WTC11 (cell line): ENCODE measurements at regions not wholly inside any gene's neighbourhood (a gene's known extent, or its start where the extent isn't known, plus 50 kb on each side); places are given as distances from the start of the nearest gene placed in this dataset.

Source experiments
- ATAC-seq: fragments of 200-7000 bp; cut with Tn5 transposase; 2 replicates; pipeline ENCODE4 v1.10.0; 2021; ENCODE audit warnings: mild to moderate bottlenecking, moderate library complexity
- CTCF ChIA-PET: fragments of 300-600 bp; sonication (Branson Sonifier 250); formaldehyde crosslinking; loops from one replicate; lab custom pipeline; 2021; ENCODE audit warnings: antibody characterized with exemption; lab: Charles Lee
- POLR2A ChIA-PET: fragments of 350-600 bp; sonication (Branson Sonifier 250); formaldehyde crosslinking; loops from one replicate; lab custom pipeline; 2021; ENCODE audit warnings: antibody characterized with exemption; lab: Charles Lee
- DNase-seq: peaks from one replicate; pipeline ENCODE4 v3.0.0; 2021; ENCODE audit warnings: low spot score
- H3K27ac Mint-ChIP-seq: 2 replicates; pipeline ENCODE4 v1.8.0; 2021; ENCODE audit warnings: mixed read lengths
- H3K27me3 Mint-ChIP-seq: 2 replicates; pipeline ENCODE4 v1.8.0; 2021; ENCODE audit warnings: low read depth, mild to moderate bottlenecking, moderate library complexity, mixed read lengths
- H3K36me3 Mint-ChIP-seq: 2 replicates; pipeline ENCODE4 v1.8.0; 2021; ENCODE audit warnings: mixed read lengths
- H3K4me1 Mint-ChIP-seq: 2 replicates; pipeline ENCODE4 v1.8.0; 2022; ENCODE audit warnings: mixed read lengths
- H3K4me3 Mint-ChIP-seq: 2 replicates; pipeline ENCODE4 v1.8.0; 2021; ENCODE audit warnings: mild to moderate bottlenecking, moderate library complexity, mixed read lengths
- H3K9me3 Mint-ChIP-seq: 2 replicates; pipeline ENCODE4 v1.8.0; 2021; ENCODE audit warnings: mixed read lengths
- ATF1 ChIP-seq: sonication (generic); formaldehyde crosslinking; IDR thresholded peaks from 2 replicates; pipeline ENCODE4 v1.8.1; 2023; ENCODE audit warnings: mild to moderate bottlenecking, moderate library complexity, missing genetic modification reagents
- ATF6 ChIP-seq: sonication (generic); formaldehyde crosslinking; IDR thresholded peaks from 2 replicates; pipeline ENCODE4 v1.8.1; 2023; ENCODE audit warnings: mild to moderate bottlenecking, missing genetic modification reagents
- CDX4 ChIP-seq: fragments of 250-450 bp; sonication (Bioruptor Pico); IDR thresholded peaks from 2 replicates; pipeline ENCODE4 v1.9.0; 2021; ENCODE audit warnings: moderate library complexity, mild to moderate bottlenecking, inconsistent platforms, borderline replicate concordance
- CREB1 ChIP-seq: sonication (generic); formaldehyde crosslinking; IDR thresholded peaks from 2 replicates; pipeline ENCODE4 v1.8.0; 2023; ENCODE audit warnings: mild to moderate bottlenecking, missing genetic modification reagents
- FOXP1 ChIP-seq: sonication (generic); formaldehyde crosslinking; IDR thresholded peaks from 2 replicates; pipeline ENCODE4 v1.8.0; 2022; ENCODE audit warnings: missing genetic modification reagents, mild to moderate bottlenecking, moderate library complexity, borderline replicate concordance
- MXD4 ChIP-seq: fragments of 250-450 bp; sonication (Bioruptor Pico); IDR thresholded peaks from 2 replicates; pipeline ENCODE4 v1.8.0; 2021; ENCODE audit warnings: mild to moderate bottlenecking, moderate library complexity, borderline replicate concordance
- MYBL2 ChIP-seq: sonication (generic); formaldehyde crosslinking; IDR thresholded peaks from 2 replicates; pipeline ENCODE4 v1.8.1; 2023; ENCODE audit warnings: mild to moderate bottlenecking, moderate library complexity, missing genetic modification reagents
- NR2C2 ChIP-seq: sonication (generic); formaldehyde crosslinking; IDR thresholded peaks from 2 replicates; pipeline ENCODE4 v1.8.0; 2022; ENCODE audit warnings: mild to moderate bottlenecking, missing genetic modification reagents
- OVOL2 ChIP-seq: fragments of 250-450 bp; sonication (Bioruptor Pico); IDR thresholded peaks from 2 replicates; pipeline ENCODE4 v1.9.0; 2021; ENCODE audit warnings: mild to moderate bottlenecking, borderline replicate concordance
- RELA ChIP-seq: sonication (generic); formaldehyde crosslinking; IDR thresholded peaks from 2 replicates; pipeline ENCODE4 v1.8.1; 2022; ENCODE audit warnings: missing genetic modification reagents, mild to moderate bottlenecking, borderline replicate concordance
- SOX15 ChIP-seq: fragments of 250-450 bp; sonication (Bioruptor Pico); IDR thresholded peaks from 2 replicates; pipeline ENCODE4 v1.9.0; 2021; ENCODE audit warnings: mild to moderate bottlenecking
- ZNF396 ChIP-seq: fragments of 250-450 bp; sonication (Bioruptor Pico); IDR thresholded peaks from 2 replicates; pipeline ENCODE4 v1.8.0; 2021; ENCODE audit warnings: mild to moderate bottlenecking, moderate library complexity, borderline replicate concordance
- ZNF416 ChIP-seq: fragments of 250-450 bp; sonication (Bioruptor Pico); IDR thresholded peaks from 2 replicates; pipeline ENCODE4 v1.9.0; 2021; ENCODE audit warnings: mild to moderate bottlenecking, inconsistent platforms
- ZNF423 ChIP-seq: fragments of 250-450 bp; sonication (Bioruptor Pico); IDR thresholded peaks from 2 replicates; pipeline ENCODE4 v2.1.2; 2022; ENCODE audit warnings: mild to moderate bottlenecking, moderate library complexity
- TF ChIP-seq, protein P1 (sequence below): fragments of 200-600 bp; IDR thresholded peaks from 2 replicates; pipeline ENCODE4 v1.8.0; 2022; ENCODE audit warnings: antibody characterized with exemption
- TF ChIP-seq, protein P2 (sequence below): fragments of 250-450 bp; sonication (Bioruptor Pico); IDR thresholded peaks from 2 replicates; pipeline ENCODE4 v1.8.0; 2021; ENCODE audit warnings: mild to moderate bottlenecking
- TF ChIP-seq, protein P3 (sequence below): sonication (generic); formaldehyde crosslinking; IDR thresholded peaks from 2 replicates; pipeline ENCODE4 v1.8.0; 2022; ENCODE audit warnings: mild to moderate bottlenecking, missing genetic modification reagents

DNA sequence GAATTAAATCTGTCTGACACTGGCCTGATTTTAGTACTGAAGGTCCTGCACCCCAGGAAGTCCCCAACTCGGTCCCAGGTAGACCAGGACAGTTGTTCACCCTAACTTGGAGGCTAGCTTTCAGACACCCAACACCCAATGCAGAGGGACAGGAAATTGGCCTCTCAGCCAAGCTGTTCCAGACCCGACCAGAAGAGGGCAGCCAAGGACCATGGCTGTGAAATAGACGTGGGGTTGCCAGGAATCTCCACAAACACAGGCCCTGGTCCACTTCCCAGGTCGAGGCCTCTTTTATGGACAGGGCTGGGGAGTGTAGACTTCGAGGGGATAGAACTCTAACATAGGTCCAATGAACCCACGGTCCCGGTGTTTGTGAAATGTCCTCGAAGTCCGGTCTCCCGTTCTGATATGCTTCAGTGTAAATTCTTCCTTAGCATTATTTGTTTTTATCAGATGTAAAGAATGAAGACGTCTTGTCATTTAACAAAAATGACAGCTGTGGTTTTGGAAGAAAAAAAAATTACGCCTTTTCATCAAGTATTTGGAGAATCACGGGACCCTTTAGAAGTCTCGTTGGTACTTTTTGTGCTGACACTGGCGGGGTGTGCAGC lies 260.3 kb upstream of the ADAMTS16 start:
- Mint-ChIP-seq H3K4me3 (no peak overlapping the region), H3K9me3 (no peaks in the 10 kb centered on the region), H3K27ac (no peak overlapping the region), H3K36me3 (no peaks in the 10 kb centered on the region), H3K4me1 (peaks cover 10% of the 10 kb centered on the region), H3K27me3 (no peaks in the 10 kb centered on the region; the same call in 1 of the 2 replicates)
- TF ChIP-seq, protein P1, sequence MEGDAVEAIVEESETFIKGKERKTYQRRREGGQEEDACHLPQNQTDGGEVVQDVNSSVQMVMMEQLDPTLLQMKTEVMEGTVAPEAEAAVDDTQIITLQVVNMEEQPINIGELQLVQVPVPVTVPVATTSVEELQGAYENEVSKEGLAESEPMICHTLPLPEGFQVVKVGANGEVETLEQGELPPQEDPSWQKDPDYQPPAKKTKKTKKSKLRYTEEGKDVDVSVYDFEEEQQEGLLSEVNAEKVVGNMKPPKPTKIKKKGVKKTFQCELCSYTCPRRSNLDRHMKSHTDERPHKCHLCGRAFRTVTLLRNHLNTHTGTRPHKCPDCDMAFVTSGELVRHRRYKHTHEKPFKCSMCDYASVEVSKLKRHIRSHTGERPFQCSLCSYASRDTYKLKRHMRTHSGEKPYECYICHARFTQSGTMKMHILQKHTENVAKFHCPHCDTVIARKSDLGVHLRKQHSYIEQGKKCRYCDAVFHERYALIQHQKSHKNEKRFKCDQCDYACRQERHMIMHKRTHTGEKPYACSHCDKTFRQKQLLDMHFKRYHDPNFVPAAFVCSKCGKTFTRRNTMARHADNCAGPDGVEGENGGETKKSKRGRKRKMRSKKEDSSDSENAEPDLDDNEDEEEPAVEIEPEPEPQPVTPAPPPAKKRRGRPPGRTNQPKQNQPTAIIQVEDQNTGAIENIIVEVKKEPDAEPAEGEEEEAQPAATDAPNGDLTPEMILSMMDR, result peak; percentile 90
- TF ChIP-seq MYBL2 (CRISPR knock-in tag), result no peak
- ChIA-PET CTCF (interaction anchor here (0.6 to 3.2 kb wide), 20 partner anchors 11 to 615 kb away, joined by 3 to 43 read pairs (median 4); partner anchors contain the start of genes ADAMTS16 and ICE1), POLR2A (interaction anchor here (0.5 kb wide), 1 partner anchor 353 kb away, joined by 3 read pairs; no protein-coding TSS in a partner anchor)
- peak; percentile 92 for DNase-seq
- ATAC-seq, result peak; percentile 90

- peak; percentile 22 for DNase-seq
- H3K4me3 Mint-ChIP-seq, result no peak overlapping the region
- H3K27ac Mint-ChIP-seq, result no peak overlapping the region
- no peaks in the 10 kb centered on the region for H3K9me3 Mint-ChIP-seq
- no peaks in the 10 kb centered on the region; the same call in 1 of the 2 replicates for H3K27me3 Mint-ChIP-seq
- H3K4me1 Mint-ChIP-seq, result peaks cover 10% of the 10 kb centered on the region
- ChIA-PET POLR2A (interaction anchor here (0.5 kb wide), 1 partner anchor 352 kb away, joined by 3 read pairs; no protein-coding TSS in a partner anchor), CTCF (interaction anchor here (0.8 to 3.2 kb wide), 17 partner anchors 12 to 614 kb away, joined by 3 to 43 read pairs (median 4); partner anchors contain the start of genes ADAMTS16 and ICE1)
- peak; percentile 59 for ATAC-seq
- no peaks in the 10 kb centered on the region for H3K36me3 Mint-ChIP-seq
- no peak for TF ChIP-seq ZNF423 (CRISPR knock-in tag)
- TF ChIP-seq, protein P2, sequence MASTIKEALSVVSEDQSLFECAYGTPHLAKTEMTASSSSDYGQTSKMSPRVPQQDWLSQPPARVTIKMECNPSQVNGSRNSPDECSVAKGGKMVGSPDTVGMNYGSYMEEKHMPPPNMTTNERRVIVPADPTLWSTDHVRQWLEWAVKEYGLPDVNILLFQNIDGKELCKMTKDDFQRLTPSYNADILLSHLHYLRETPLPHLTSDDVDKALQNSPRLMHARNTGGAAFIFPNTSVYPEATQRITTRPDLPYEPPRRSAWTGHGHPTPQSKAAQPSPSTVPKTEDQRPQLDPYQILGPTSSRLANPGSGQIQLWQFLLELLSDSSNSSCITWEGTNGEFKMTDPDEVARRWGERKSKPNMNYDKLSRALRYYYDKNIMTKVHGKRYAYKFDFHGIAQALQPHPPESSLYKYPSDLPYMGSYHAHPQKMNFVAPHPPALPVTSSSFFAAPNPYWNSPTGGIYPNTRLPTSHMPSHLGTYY (CRISPR knock-in tag), result no peak
- TF ChIP-seq MYBL2 (CRISPR knock-in tag), result no peak
- TF ChIP-seq MXD4, result no peak
- no peak for TF ChIP-seq SOX15 (CRISPR knock-in tag)
- no peak for TF ChIP-seq ZNF416
- TF ChIP-seq ATF1 (CRISPR knock-in tag), result no peak
- TF ChIP-seq ZNF396 (CRISPR knock-in tag), result no peak
- no peak for TF ChIP-seq NR2C2
- TF ChIP-seq, protein P3, sequence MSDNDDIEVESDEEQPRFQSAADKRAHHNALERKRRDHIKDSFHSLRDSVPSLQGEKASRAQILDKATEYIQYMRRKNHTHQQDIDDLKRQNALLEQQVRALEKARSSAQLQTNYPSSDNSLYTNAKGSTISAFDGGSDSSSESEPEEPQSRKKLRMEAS (CRISPR knock-in tag), result no peak
- TF ChIP-seq ATF6 (CRISPR knock-in tag), result no peak
- TF ChIP-seq RELA, result no peak
- no peak for TF ChIP-seq OVOL2 (CRISPR knock-in tag)
- TF ChIP-seq FOXP1 (CRISPR knock-in tag), result no peak
- no peak for TF ChIP-seq CDX4 (CRISPR knock-in tag)
- no peak for TF ChIP-seq CREB1 (CRISPR knock-in tag)
These were observed 259.8 kb upstream of the ADAMTS16 start for GRCh38 chr5:4880304-4880741.
